ENCODE measurements at regions not wholly inside any gene's neighbourhood (a gene's known extent, or its start where the extent isn't known, plus 50 kb on each side); places are given as distances from the start of the nearest gene placed in this dataset.

DNA sequence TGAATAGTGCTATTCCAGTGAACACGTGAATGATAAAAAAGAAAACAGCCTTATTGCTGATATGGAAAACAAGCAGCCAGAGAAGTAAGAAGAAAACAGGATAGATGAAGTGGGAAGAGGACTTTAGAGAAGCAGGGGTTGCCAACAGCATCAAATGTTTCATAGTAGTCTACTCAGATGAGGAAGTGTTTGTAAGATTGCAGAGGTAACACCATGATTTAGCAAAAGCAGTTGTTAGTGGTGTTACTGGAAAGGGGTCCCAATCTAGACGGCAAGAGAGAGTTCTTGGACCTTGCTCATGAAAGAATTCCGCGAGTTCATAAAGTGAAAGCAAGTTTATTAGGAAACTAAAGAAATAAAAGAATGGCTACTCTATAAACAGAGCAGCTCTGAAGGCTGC lies 108.8 kb upstream of the MCTP2 start:
- Histone ChIP-seq H3K4me3 (no peak overlapping the region), H3K4me1 (replicated peaks in 1 of 2; ENCODE audit: control insufficient read depth in 2 of 2, insufficient read depth in 2 of 2, low read length in 2 of 2) (no peaks in the 10 kb centered on the region), H3K27me3 (ENCODE audit: control insufficient read depth in 2 of 2, insufficient read depth in 2 of 2, low read length in 2 of 2) (no peaks in the 10 kb centered on the region), H4K20me1 (replicated peaks; ENCODE audit: control insufficient read depth, insufficient read depth, low read length) (no peaks in the 10 kb centered on the region), H3K79me2 (ENCODE audit: control insufficient read depth, insufficient read depth, low read length) (no peaks in the 10 kb centered on the region), H2AFZ (ENCODE audit: low read depth, low read length) (no peak overlapping the region), H3K4me2 (ENCODE audit: insufficient read depth, low read length) (no peak overlapping the region), H3K9me3 (replicated peaks; ENCODE audit: control insufficient read depth, insufficient read depth, low read depth, low read length) (no peaks in the 10 kb centered on the region), H3K9ac (ENCODE audit: insufficient read depth in 1 of 2, low read depth in 2 of 2, low read length in 2 of 2) (no peak overlapping the region), H3K9me1 (ENCODE audit: control insufficient read depth, insufficient read depth, low read length) (no peaks in the 10 kb centered on the region), H3K27ac (ENCODE audit: extremely low read depth, low read depth, low read length) (no peak overlapping the region), H3K36me3 (ENCODE audit: control insufficient read depth, insufficient read depth, low read length) (no peaks in the 10 kb centered on the region)
- ChIA-PET POLR2A (no interaction called here), CTCF (ENCODE audit: low intra/inter-chr PET ratio) (no interaction called here)
- FAIRE-seq: no peak
- intact Hi-C loops (cut with micrococcal nuclease) (no loop called here), in situ Hi-C loops (cut with MboI) (loop anchor here (5.0 kb wide), 1 partner anchor 1085 kb away; no protein-coding TSS in a partner anchor)
- DNase-seq (ENCODE audit: extremely low read depth in 1 of 4, low spot score in 3 of 4): no peak
- no peak for ATAC-seq
- 3% methylated on average over 4 of the region's 4 CpGs for WGBS (ENCODE audit: insufficient coverage, low coverage, missing lambda C conversion rate)
- no TSS peak for BruUV-seq (replicated peaks)
- TF ChIP-seq HIVEP1 (CRISPR knock-in tag; IDR thresholded peaks at IDR 0.05): no peak

DNA sequence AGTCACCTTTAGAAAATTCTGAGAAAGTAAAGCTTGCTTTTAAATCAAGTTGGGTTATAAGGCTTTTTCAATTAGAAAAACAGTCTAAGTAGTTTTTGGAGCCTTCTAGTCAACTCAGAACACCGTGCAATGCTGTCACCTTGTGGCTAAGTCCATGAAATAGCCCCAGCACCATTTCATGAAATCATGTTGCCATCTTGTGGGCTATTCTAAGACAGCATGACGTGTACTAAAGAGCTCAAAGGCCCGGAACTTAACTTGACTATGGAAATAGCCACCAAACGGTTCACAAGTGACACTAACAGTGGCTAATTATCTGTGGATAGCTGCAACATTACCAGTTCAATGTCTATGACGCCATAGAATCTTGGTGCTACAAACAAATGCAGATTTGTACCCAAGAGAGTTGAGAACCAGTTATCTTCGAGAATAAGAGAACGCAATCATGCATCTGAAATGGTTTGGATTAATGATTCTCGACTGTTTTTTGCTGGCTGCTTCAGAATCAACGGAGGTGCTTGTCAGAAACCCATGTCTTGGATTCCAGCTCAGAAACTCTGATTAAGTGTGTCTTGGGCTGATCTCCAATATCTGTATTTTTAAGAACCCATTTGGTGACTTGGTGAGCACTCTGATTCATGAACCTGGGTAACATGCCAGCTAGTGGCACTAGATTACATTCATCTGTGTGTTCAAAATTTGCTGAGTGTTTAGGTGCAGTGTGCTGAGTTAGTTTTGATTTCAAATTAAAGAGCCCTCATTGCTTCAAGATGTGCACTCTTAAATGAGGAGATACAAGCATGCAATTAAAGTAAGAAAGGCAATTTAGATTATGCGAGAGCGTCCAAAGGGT lies 111.2 kb upstream of the MCTP2 start:
- no peak overlapping the region for H3K4me3 ChIP-seq
- WGBS (ENCODE audit: insufficient coverage, low coverage, missing lambda C conversion rate): 0% methylated on average over 11 of the region's 11 CpGs
- no peak overlapping the region for H3K27ac ChIP-seq (ENCODE audit: extremely low read depth, low read depth, low read length)
- no peak overlapping the region for H3K9ac ChIP-seq (ENCODE audit: insufficient read depth in 1 of 2, low read depth in 2 of 2, low read length in 2 of 2)
- H3K4me1 ChIP-seq (replicated peaks in 1 of 2; ENCODE audit: control insufficient read depth in 2 of 2, insufficient read depth in 2 of 2, low read length in 2 of 2): no peaks in the 10 kb centered on the region
- H3K27me3 ChIP-seq (ENCODE audit: control insufficient read depth in 2 of 2, insufficient read depth in 2 of 2, low read length in 2 of 2): no peaks in the 10 kb centered on the region
- H3K9me3 ChIP-seq (replicated peaks; ENCODE audit: control insufficient read depth, insufficient read depth, low read depth, low read length): no peaks in the 10 kb centered on the region
- intact Hi-C loops (cut with micrococcal nuclease): no loop called here
- no TSS peak for BruUV-seq (replicated peaks)
- H3K4me2 ChIP-seq (ENCODE audit: insufficient read depth, low read length): no peak overlapping the region
- no peaks in the 10 kb centered on the region for H3K79me2 ChIP-seq (ENCODE audit: control insufficient read depth, insufficient read depth, low read length)
- H4K20me1 ChIP-seq (replicated peaks; ENCODE audit: control insufficient read depth, insufficient read depth, low read length): no peaks in the 10 kb centered on the region
- FAIRE-seq (peak; percentile 65), ATAC-seq (peak; percentile 81), DNase-seq (ENCODE audit: extremely low read depth in 1 of 4, low spot score in 3 of 4) (peak; percentile 25 to 53 (median 36))
- CTCF ChIA-PET (ENCODE audit: low intra/inter-chr PET ratio): interaction anchor here (1.3 to 3.2 kb wide), 2 partner anchors 1032 to 1090 kb away, joined by 8 to 24 read pairs; partner anchors contain the start of gene RGMA
- POLR2A ChIA-PET: interaction anchor here (0.6 to 0.7 kb wide), 2 partner anchors 1088 to 1102 kb away, joined by 3 read pairs; no protein-coding TSS in a partner anchor
- in situ Hi-C loops (cut with MboI): loop anchor here (5.0 kb wide), 1 partner anchor 1083 kb away; no protein-coding TSS in a partner anchor
- no peaks in the 10 kb centered on the region for H3K9me1 ChIP-seq (ENCODE audit: control insufficient read depth, insufficient read depth, low read length)
- H3K36me3 ChIP-seq (ENCODE audit: control insufficient read depth, insufficient read depth, low read length): no peaks in the 10 kb centered on the region
- H2AFZ ChIP-seq (ENCODE audit: low read depth, low read length): no peak overlapping the region
- TF ChIP-seq ATF1 (CRISPR knock-in tag; IDR thresholded peaks at IDR 0.05) (no peak), ATF1 (tag; IDR thresholded peaks at IDR 0.05) (peak; percentile 59), SMC3 (conservative IDR thresholded peaks at IDR 0.05; ENCODE audit: insufficient read depth, low read depth, low read length) (0 out of 2 replicates have a peak, but pooled peaks have one; percentile 21), CREM (IDR thresholded peaks at IDR 0.05; ENCODE audit: low read depth) (peak; percentile 77), ARID2 (IDR thresholded peaks at IDR 0.05) (peak; percentile 35; the same call in 1 of the 2 replicates)
- TF ChIP-seq, protein P1, sequence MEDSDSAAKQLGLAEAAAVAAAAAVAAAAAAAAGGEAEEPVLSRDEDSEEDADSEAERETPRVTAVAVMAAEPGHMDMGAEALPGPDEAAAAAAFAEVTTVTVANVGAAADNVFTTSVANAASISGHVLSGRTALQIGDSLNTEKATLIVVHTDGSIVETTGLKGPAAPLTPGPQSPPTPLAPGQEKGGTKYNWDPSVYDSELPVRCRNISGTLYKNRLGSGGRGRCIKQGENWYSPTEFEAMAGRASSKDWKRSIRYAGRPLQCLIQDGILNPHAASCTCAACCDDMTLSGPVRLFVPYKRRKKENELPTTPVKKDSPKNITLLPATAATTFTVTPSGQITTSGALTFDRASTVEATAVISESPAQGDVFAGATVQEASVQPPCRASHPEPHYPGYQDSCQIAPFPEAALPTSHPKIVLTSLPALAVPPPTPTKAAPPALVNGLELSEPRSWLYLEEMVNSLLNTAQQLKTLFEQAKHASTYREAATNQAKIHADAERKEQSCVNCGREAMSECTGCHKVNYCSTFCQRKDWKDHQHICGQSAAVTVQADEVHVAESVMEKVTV (CRISPR knock-in tag; IDR thresholded peaks at IDR 0.05): peak; percentile 82
- TF ChIP-seq, protein P2, sequence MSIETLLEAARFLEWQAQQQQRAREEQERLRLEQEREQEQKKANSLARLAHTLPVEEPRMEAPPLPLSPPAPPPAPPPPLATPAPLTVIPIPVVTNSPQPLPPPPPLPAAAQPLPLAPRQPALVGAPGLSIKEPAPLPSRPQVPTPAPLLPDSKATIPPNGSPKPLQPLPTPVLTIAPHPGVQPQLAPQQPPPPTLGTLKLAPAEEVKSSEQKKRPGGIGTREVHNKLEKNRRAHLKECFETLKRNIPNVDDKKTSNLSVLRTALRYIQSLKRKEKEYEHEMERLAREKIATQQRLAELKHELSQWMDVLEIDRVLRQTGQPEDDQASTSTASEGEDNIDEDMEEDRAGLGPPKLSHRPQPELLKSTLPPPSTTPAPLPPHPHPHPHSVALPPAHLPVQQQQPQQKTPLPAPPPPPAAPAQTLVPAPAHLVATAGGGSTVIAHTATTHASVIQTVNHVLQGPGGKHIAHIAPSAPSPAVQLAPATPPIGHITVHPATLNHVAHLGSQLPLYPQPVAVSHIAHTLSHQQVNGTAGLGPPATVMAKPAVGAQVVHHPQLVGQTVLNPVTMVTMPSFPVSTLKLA (conservative IDR thresholded peaks at IDR 0.05): no peak
- TF ChIP-seq, protein P3, sequence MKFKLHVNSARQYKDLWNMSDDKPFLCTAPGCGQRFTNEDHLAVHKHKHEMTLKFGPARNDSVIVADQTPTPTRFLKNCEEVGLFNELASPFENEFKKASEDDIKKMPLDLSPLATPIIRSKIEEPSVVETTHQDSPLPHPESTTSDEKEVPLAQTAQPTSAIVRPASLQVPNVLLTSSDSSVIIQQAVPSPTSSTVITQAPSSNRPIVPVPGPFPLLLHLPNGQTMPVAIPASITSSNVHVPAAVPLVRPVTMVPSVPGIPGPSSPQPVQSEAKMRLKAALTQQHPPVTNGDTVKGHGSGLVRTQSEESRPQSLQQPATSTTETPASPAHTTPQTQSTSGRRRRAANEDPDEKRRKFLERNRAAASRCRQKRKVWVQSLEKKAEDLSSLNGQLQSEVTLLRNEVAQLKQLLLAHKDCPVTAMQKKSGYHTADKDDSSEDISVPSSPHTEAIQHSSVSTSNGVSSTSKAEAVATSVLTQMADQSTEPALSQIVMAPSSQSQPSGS (CRISPR knock-in tag; IDR thresholded peaks at IDR 0.05): no peak

Measured in K562 (cell line).